ENCODE measurements at regions not wholly inside any gene's neighbourhood (a gene's known extent, or its start where the extent isn't known, plus 50 kb on each side); places are given as distances from the start of the nearest gene placed in this dataset.

DNA sequence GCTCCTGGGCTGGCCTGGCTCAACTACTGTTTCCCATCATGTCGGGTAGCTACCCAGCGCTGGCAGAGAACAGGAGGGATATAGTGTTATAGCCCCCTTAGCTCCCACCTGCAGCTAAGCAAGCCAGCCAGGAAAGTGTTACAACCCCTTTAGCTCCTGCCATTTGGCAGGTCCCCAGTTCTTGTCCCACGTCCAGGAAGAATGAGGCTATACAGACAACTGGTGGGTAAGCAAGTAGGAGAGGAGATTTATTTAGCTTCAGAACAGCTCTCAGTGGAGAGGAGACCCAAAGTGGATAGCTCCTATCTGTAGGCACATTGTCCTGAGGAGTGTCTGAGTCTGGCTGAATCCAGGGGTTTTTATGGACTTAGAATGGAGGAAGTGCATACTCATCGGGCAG, 741.1 kb upstream of the B3GALT2 start (continued):
- TF ChIP-seq, protein P1, sequence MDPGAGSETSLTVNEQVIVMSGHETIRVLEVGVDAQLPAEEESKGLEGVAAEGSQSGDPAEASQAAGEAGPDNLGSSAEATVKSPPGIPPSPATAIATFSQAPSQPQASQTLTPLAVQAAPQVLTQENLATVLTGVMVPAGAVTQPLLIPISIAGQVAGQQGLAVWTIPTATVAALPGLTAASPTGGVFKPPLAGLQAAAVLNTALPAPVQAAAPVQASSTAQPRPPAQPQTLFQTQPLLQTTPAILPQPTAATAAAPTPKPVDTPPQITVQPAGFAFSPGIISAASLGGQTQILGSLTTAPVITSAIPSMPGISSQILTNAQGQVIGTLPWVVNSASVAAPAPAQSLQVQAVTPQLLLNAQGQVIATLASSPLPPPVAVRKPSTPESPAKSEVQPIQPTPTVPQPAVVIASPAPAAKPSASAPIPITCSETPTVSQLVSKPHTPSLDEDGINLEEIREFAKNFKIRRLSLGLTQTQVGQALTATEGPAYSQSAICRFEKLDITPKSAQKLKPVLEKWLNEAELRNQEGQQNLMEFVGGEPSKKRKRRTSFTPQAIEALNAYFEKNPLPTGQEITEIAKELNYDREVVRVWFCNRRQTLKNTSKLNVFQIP (CRISPR knock-in tag; IDR thresholded peaks at IDR 0.05; ENCODE audit: borderline replicate concordance, low read depth), result no peak
- TF ChIP-seq SNAI2 (CRISPR knock-in tag; IDR thresholded peaks at IDR 0.05) (no peak), ISL1 (CRISPR knock-in tag; IDR thresholded peaks at IDR 0.05) (no peak), ZC3H10 (CRISPR knock-in tag; IDR thresholded peaks at IDR 0.05) (no peak)
- TF ChIP-seq, protein P2, sequence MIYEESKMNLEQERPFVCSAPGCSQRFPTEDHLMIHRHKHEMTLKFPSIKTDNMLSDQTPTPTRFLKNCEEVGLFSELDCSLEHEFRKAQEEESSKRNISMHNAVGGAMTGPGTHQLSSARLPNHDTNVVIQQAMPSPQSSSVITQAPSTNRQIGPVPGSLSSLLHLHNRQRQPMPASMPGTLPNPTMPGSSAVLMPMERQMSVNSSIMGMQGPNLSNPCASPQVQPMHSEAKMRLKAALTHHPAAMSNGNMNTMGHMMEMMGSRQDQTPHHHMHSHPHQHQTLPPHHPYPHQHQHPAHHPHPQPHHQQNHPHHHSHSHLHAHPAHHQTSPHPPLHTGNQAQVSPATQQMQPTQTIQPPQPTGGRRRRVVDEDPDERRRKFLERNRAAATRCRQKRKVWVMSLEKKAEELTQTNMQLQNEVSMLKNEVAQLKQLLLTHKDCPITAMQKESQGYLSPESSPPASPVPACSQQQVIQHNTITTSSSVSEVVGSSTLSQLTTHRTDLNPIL (CRISPR knock-in tag; IDR thresholded peaks at IDR 0.05; ENCODE audit: low read depth), result no peak
- TF ChIP-seq, protein P3, sequence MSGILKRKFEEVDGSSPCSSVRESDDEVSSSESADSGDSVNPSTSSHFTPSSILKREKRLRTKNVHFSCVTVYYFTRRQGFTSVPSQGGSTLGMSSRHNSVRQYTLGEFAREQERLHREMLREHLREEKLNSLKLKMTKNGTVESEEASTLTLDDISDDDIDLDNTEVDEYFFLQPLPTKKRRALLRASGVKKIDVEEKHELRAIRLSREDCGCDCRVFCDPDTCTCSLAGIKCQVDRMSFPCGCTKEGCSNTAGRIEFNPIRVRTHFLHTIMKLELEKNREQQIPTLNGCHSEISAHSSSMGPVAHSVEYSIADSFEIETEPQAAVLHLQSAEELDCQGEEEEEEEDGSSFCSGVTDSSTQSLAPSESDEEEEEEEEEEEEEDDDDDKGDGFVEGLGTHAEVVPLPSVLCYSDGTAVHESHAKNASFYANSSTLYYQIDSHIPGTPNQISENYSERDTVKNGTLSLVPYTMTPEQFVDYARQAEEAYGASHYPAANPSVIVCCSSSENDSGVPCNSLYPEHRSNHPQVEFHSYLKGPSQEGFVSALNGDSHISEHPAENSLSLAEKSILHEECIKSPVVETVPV (CRISPR knock-in tag; IDR thresholded peaks at IDR 0.05), result no peak

GRCh38 chr1:193926956-193927355, 740.5 kb upstream of the B3GALT2 start:
- TF ChIP-seq ESRRG (CRISPR knock-in tag; IDR thresholded peaks at IDR 0.05) (no peak), ZC3H10 (CRISPR knock-in tag; IDR thresholded peaks at IDR 0.05) (no peak), ZNF70 (CRISPR knock-in tag; IDR thresholded peaks at IDR 0.05) (no peak), BACH2 (CRISPR knock-in tag; IDR thresholded peaks at IDR 0.05; ENCODE audit: borderline replicate concordance) (no peak), CSDC2 (CRISPR knock-in tag; IDR thresholded peaks at IDR 0.05) (no peak), TCF4 (CRISPR knock-in tag; IDR thresholded peaks at IDR 0.05; ENCODE audit: borderline replicate concordance) (no peak)
- TF ChIP-seq, protein P3 (CRISPR knock-in tag; IDR thresholded peaks at IDR 0.05), result no peak
- TF ChIP-seq, protein P2 (CRISPR knock-in tag; IDR thresholded peaks at IDR 0.05; ENCODE audit: low read depth), result no peak
- TF ChIP-seq, protein P4, sequence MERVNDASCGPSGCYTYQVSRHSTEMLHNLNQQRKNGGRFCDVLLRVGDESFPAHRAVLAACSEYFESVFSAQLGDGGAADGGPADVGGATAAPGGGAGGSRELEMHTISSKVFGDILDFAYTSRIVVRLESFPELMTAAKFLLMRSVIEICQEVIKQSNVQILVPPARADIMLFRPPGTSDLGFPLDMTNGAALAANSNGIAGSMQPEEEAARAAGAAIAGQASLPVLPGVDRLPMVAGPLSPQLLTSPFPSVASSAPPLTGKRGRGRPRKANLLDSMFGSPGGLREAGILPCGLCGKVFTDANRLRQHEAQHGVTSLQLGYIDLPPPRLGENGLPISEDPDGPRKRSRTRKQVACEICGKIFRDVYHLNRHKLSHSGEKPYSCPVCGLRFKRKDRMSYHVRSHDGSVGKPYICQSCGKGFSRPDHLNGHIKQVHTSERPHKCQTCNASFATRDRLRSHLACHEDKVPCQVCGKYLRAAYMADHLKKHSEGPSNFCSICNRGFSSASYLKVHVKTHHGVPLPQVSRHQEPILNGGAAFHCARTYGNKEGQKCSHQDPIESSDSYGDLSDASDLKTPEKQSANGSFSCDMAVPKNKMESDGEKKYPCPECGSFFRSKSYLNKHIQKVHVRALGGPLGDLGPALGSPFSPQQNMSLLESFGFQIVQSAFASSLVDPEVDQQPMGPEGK (CRISPR knock-in tag; IDR thresholded peaks at IDR 0.05; ENCODE audit: borderline replicate concordance), result no peak
- TF ChIP-seq, protein P5, sequence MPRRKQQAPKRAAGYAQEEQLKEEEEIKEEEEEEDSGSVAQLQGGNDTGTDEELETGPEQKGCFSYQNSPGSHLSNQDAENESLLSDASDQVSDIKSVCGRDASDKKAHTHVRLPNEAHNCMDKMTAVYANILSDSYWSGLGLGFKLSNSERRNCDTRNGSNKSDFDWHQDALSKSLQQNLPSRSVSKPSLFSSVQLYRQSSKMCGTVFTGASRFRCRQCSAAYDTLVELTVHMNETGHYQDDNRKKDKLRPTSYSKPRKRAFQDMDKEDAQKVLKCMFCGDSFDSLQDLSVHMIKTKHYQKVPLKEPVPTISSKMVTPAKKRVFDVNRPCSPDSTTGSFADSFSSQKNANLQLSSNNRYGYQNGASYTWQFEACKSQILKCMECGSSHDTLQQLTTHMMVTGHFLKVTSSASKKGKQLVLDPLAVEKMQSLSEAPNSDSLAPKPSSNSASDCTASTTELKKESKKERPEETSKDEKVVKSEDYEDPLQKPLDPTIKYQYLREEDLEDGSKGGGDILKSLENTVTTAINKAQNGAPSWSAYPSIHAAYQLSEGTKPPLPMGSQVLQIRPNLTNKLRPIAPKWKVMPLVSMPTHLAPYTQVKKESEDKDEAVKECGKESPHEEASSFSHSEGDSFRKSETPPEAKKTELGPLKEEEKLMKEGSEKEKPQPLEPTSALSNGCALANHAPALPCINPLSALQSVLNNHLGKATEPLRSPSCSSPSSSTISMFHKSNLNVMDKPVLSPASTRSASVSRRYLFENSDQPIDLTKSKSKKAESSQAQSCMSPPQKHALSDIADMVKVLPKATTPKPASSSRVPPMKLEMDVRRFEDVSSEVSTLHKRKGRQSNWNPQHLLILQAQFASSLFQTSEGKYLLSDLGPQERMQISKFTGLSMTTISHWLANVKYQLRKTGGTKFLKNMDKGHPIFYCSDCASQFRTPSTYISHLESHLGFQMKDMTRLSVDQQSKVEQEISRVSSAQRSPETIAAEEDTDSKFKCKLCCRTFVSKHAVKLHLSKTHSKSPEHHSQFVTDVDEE (CRISPR knock-in tag; IDR thresholded peaks at IDR 0.05), result no peak
- TF ChIP-seq, protein P1 (CRISPR knock-in tag; IDR thresholded peaks at IDR 0.05; ENCODE audit: borderline replicate concordance, low read depth), result no peak
- ATAC-seq, result no peak

DNA sequence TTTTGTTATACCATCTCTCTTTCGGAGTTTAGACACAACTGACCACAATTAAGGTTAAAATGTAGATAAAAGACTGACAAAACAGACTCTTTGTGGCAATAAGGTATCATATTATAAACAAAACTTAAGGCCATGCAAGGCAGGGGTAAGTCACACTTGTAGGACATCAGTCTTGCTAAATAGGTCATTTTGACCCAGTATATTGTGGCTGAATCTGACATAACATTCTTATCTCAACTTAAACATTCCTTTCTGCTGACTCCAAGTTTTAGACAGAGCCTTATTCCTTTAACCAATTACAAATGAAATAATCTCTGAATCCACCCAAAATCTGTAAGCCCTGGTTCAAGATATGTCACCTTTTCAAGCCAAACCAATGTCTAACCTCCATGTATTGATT, 733.4 kb upstream of the B3GALT2 start:
- no peak for ATAC-seq
- no peak for TF ChIP-seq RARB (CRISPR knock-in tag; IDR thresholded peaks at IDR 0.05)
- no peak for TF ChIP-seq ZNF565 (CRISPR knock-in tag; conservative IDR thresholded peaks at IDR 0.05; ENCODE audit: low read depth)
